ENCODE measurements at regions not wholly inside any gene's neighbourhood (a gene's known extent, or its start where the extent isn't known, plus 50 kb on each side); places are given as distances from the start of the nearest gene placed in this dataset.
"Not testable (repeated sequence)": the region's sequence is repeated elsewhere in the genome, so short reads cannot be mapped to it uniquely, and the experiment has no call there.

- H3K4me1 Mint-ChIP-seq, result no peaks in the 10 kb centered on the region
- peaks cover 7% of the 10 kb centered on the region for H3K9me3 Mint-ChIP-seq
- no peaks in the 10 kb centered on the region for H3K27me3 Mint-ChIP-seq
- no peak overlapping the region for H3K4me3 Mint-ChIP-seq
- H3K36me3 Mint-ChIP-seq, result no peaks in the 10 kb centered on the region
- no peak overlapping the region for H3K27ac Mint-ChIP-seq
Measured at GRCh38 chr2:220704810-220705209, 867.3 kb downstream of the EPHA4 start.

- Mint-ChIP-seq H3K27ac (no peak overlapping the region), H3K36me3 (no peaks in the 10 kb centered on the region), H3K4me1 (no peaks in the 10 kb centered on the region), H3K27me3 (no peaks in the 10 kb centered on the region), H3K9me3 (peaks cover 5% of the 10 kb centered on the region), H3K4me3 (no peak overlapping the region)
Measured at GRCh38 chr2:220705678-220706077, 866.4 kb downstream of the EPHA4 start.

GRCh38 chr2:220707261-220707660 lies 864.8 kb downstream of the EPHA4 start:
- no peaks in the 10 kb centered on the region for H3K4me1 Mint-ChIP-seq

GRCh38 chr2:220708366-220708765 lies 863.7 kb downstream of the EPHA4 start:
- Mint-ChIP-seq H3K4me1 (no peaks in the 10 kb centered on the region), H3K9me3 (no peaks in the 10 kb centered on the region), H3K4me3 (no peak overlapping the region), H3K27me3 (peaks cover 4% of the 10 kb centered on the region), H3K27ac (no peak overlapping the region), H3K36me3 (no peaks in the 10 kb centered on the region)

More at GRCh38 chr2:220707261-220707660, 864.8 kb downstream of the EPHA4 start:
- H3K36me3 Mint-ChIP-seq, result no peaks in the 10 kb centered on the region
- no peak overlapping the region for H3K27ac Mint-ChIP-seq
- H3K27me3 Mint-ChIP-seq, result peaks cover 4% of the 10 kb centered on the region
- no peak overlapping the region for H3K4me3 Mint-ChIP-seq
- H3K9me3 Mint-ChIP-seq, result no peaks in the 10 kb centered on the region

- Mint-ChIP-seq H3K27me3 (peaks cover 6% of the 10 kb centered on the region), H3K4me3 (no peak overlapping the region), H3K4me1 (no peaks in the 10 kb centered on the region), H3K27ac (no peak overlapping the region), H3K36me3 (peaks cover 2% of the 10 kb centered on the region), H3K9me3 (peaks cover 10% of the 10 kb centered on the region)
Measured at GRCh38 chr2:220717283-220717682, 854.8 kb downstream of the EPHA4 start.

- Mint-ChIP-seq H3K9me3 (no peaks in the 10 kb centered on the region), H3K27ac (no peak overlapping the region), H3K4me3 (no peak overlapping the region), H3K36me3 (no peaks in the 10 kb centered on the region), H3K27me3 (peaks cover 4% of the 10 kb centered on the region), H3K4me1 (no peaks in the 10 kb centered on the region)
Measured at GRCh38 chr2:220736778-220737177, 835.3 kb downstream of the EPHA4 start.

GRCh38 chr2:220743203-220743602 lies 828.9 kb downstream of the EPHA4 start:
- Mint-ChIP-seq H3K4me3 (no peak overlapping the region), H3K36me3 (no peaks in the 10 kb centered on the region), H3K4me1 (no peaks in the 10 kb centered on the region), H3K9me3 (no peaks in the 10 kb centered on the region), H3K27me3 (peaks cover 2% of the 10 kb centered on the region), H3K27ac (no peak overlapping the region)

- no peaks in the 10 kb centered on the region for H3K36me3 Mint-ChIP-seq
- no peak overlapping the region for H3K27ac Mint-ChIP-seq
- H3K27me3 Mint-ChIP-seq, result peaks cover 2% of the 10 kb centered on the region
- no peaks in the 10 kb centered on the region for H3K4me1 Mint-ChIP-seq
- no peak overlapping the region for H3K4me3 Mint-ChIP-seq
- no peaks in the 10 kb centered on the region for H3K9me3 Mint-ChIP-seq
Measured at GRCh38 chr2:220744861-220745260, 827.2 kb downstream of the EPHA4 start.

GRCh38 chr2:220745682-220746081 lies 826.4 kb downstream of the EPHA4 start:
- Mint-ChIP-seq H3K36me3 (no peaks in the 10 kb centered on the region), H3K27ac (no peak overlapping the region), H3K4me3 (no peak overlapping the region), H3K9me3 (no peaks in the 10 kb centered on the region), H3K4me1 (no peaks in the 10 kb centered on the region), H3K27me3 (no peaks in the 10 kb centered on the region)

- Mint-ChIP-seq H3K9me3 (peaks cover 6% of the 10 kb centered on the region), H3K4me3 (no peak overlapping the region), H3K27ac (no peak overlapping the region), H3K27me3 (no peaks in the 10 kb centered on the region), H3K36me3 (no peaks in the 10 kb centered on the region), H3K4me1 (no peaks in the 10 kb centered on the region)
Measured at GRCh38 chr2:220747736-220748135, 824.4 kb downstream of the EPHA4 start.

- no peaks in the 10 kb centered on the region for H3K4me1 Mint-ChIP-seq
- H3K36me3 Mint-ChIP-seq, result no peaks in the 10 kb centered on the region
- peaks cover 6% of the 10 kb centered on the region for H3K9me3 Mint-ChIP-seq
- H3K4me3 Mint-ChIP-seq, result no peak overlapping the region
- no peak overlapping the region for H3K27ac Mint-ChIP-seq
- no peaks in the 10 kb centered on the region for H3K27me3 Mint-ChIP-seq
Measured at GRCh38 chr2:220748875-220749479, 823.1 kb downstream of the EPHA4 start.

- Mint-ChIP-seq H3K27me3 (no peaks in the 10 kb centered on the region), H3K9me3 (peaks cover 11% of the 10 kb centered on the region), H3K36me3 (no peaks in the 10 kb centered on the region), H3K4me1 (peaks cover 5% of the 10 kb centered on the region), H3K4me3 (no peak overlapping the region), H3K27ac (no peak overlapping the region)
Measured at GRCh38 chr2:220753486-220753885, 818.6 kb downstream of the EPHA4 start.

GRCh38 chr2:220756653-220757052 lies 815.5 kb downstream of the EPHA4 start:
- Mint-ChIP-seq H3K27me3 (no peaks in the 10 kb centered on the region), H3K4me3 (no peak overlapping the region), H3K27ac (no peak overlapping the region), H3K36me3 (no peaks in the 10 kb centered on the region), H3K9me3 (peaks cover 9% of the 10 kb centered on the region), H3K4me1 (peaks cover 5% of the 10 kb centered on the region)

- H3K27ac Mint-ChIP-seq, H3K4me3 Mint-ChIP-seq, H3K36me3 Mint-ChIP-seq, H3K4me1 Mint-ChIP-seq, H3K27me3 Mint-ChIP-seq: not testable (repeated sequence)
- H3K9me3 Mint-ChIP-seq, result peaks cover 14% of the 10 kb centered on the region
Measured at GRCh38 chr2:220758376-220758775, 813.7 kb downstream of the EPHA4 start.

GRCh38 chr2:220764171-220764570 lies 807.9 kb downstream of the EPHA4 start:
- Mint-ChIP-seq H3K4me1 (no peaks in the 10 kb centered on the region), H3K36me3 (no peaks in the 10 kb centered on the region), H3K27me3 (peaks cover 3% of the 10 kb centered on the region), H3K4me3 (no peak overlapping the region), H3K9me3 (peaks cover 18% of the 10 kb centered on the region), H3K27ac (no peak overlapping the region)

- Mint-ChIP-seq H3K27me3 (peaks cover 4% of the 10 kb centered on the region), H3K36me3 (no peaks in the 10 kb centered on the region), H3K27ac (no peak overlapping the region), H3K4me3 (no peak overlapping the region), H3K9me3 (peaks cover 10% of the 10 kb centered on the region), H3K4me1 (no peaks in the 10 kb centered on the region)
Measured at GRCh38 chr2:220767591-220768255, 804.4 kb downstream of the EPHA4 start.
